Adipocyte (in vitro differentiated cells): ENCODE measurements at regions not wholly inside any gene's neighbourhood (a gene's known extent, or its start where the extent isn't known, plus 50 kb on each side); places are given as distances from the start of the nearest gene placed in this dataset.

Experiments used
- DNase-seq: peaks from one replicate; pipeline ENCODE4 v3.0.0-alpha.2; 2015; ENCODE audit warnings: low read depth
- H3K27me3 ChIP-seq: replicated peaks from 2 replicates; pipeline ENCODE4 v1.7.0; 2013; ENCODE audit warnings: mild to moderate bottlenecking, low read length, moderate library complexity; ENCODE audit not compliant: control insufficient read depth, insufficient read depth
- H3K36me3 ChIP-seq: 2 replicates; pipeline ENCODE4 v1.7.0; 2013; ENCODE audit warnings: low read length, mild to moderate bottlenecking, moderate library complexity; ENCODE audit not compliant: control insufficient read depth, insufficient read depth, severe bottlenecking
- H3K4me1 ChIP-seq: 2 replicates; pipeline ENCODE4 v1.7.0; 2013; ENCODE audit warnings: mild to moderate bottlenecking, low read length, moderate library complexity; ENCODE audit not compliant: control insufficient read depth, insufficient read depth
- H3K4me3 ChIP-seq: 2 replicates; pipeline ENCODE4 v1.7.0; 2013; ENCODE audit warnings: mild to moderate bottlenecking, low read length, moderate library complexity
- H3K9ac ChIP-seq: 2 replicates; pipeline ENCODE4 v1.7.0; 2013; ENCODE audit warnings: mild to moderate bottlenecking, low read length, moderate library complexity
- H3K9me3 ChIP-seq: 2 replicates; pipeline ENCODE4 v1.7.0; 2013; ENCODE audit warnings: mild to moderate bottlenecking, low read length, moderate library complexity; ENCODE audit not compliant: control insufficient read depth

- H3K36me3 ChIP-seq, result no peaks in the 10 kb centered on the region
- no peaks in the 10 kb centered on the region for H3K27me3 ChIP-seq
- no peak for DNase-seq
- H3K9me3 ChIP-seq, result peaks cover 18% of the 10 kb centered on the region
- no peak overlapping the region for H3K4me3 ChIP-seq
- H3K4me1 ChIP-seq, result no peaks in the 10 kb centered on the region
- no peak overlapping the region for H3K9ac ChIP-seq
Observed at GRCh38 chr6:104201557-104201956, 658.2 kb downstream of the HACE1 start.

- H3K9me3 ChIP-seq, result peaks cover 10% of the 10 kb centered on the region
- no peak for DNase-seq
- no peak overlapping the region for H3K9ac ChIP-seq
- H3K36me3 ChIP-seq, result no peaks in the 10 kb centered on the region
- H3K4me3 ChIP-seq, result no peak overlapping the region
- peaks cover 6% of the 10 kb centered on the region for H3K4me1 ChIP-seq
- no peaks in the 10 kb centered on the region for H3K27me3 ChIP-seq
Observed at GRCh38 chr6:104187616-104188015, 672.1 kb downstream of the HACE1 start.

DNA sequence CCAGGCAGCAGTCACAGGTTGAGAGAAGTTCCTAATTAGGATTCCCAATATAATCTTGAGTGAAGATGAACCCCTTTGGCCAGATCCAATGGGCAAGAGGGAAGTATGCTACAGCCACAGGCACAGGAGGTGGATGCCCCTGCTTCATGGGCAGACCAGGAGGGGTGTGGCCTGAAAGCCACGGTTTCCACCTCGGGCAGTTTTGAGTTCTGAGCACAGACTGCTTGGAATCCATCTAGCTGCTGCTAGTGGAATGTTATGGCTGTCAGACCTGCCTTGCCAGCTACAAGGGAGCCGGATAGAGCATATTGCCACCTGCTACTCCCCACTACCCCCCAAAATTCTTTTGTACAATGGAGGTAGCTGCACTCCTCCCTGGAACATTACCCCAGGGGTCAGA lies 672.9 kb downstream of the HACE1 start:
- Histone ChIP-seq H3K9me3 (peaks cover 3% of the 10 kb centered on the region), H3K4me1 (peaks cover 7% of the 10 kb centered on the region), H3K36me3 (no peaks in the 10 kb centered on the region), H3K4me3 (no peak overlapping the region), H3K9ac (no peak overlapping the region), H3K27me3 (no peaks in the 10 kb centered on the region)
- DNase-seq, result no peak

DNA sequence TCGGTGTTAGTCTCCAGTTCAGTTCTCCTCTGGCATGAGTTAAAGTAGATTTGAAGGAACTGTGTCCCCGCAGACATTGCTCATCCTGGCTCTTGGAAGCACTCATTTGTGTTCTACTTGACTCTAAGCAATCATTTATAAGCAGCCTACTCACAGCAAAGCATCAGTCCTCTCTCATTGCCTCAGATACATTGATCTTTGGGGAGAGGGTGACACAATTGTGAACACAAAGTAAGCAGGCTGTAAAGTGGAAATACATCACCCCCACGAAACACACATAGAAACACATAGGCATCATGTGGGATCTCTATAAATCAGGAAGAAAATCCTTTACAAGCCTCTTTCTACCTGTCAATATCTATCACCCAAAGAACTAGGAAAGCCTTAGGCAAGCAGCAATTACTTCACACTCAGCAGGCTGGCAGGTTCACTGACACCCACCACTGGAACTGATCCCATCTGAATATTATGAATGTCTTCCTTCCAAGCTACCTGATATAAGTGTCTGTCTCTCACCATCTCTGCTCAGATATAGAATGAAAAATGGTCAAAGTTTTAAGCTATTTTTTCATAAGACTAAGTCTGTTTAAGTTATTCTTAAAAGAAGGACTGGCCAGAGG lies 675.8 kb downstream of the HACE1 start:
- no peak for DNase-seq
- Histone ChIP-seq H3K9ac (no peak overlapping the region), H3K9me3 (no peaks in the 10 kb centered on the region), H3K27me3 (no peaks in the 10 kb centered on the region), H3K4me3 (no peak overlapping the region), H3K4me1 (peaks cover 7% of the 10 kb centered on the region), H3K36me3 (no peaks in the 10 kb centered on the region)

- H3K27me3 ChIP-seq, result no peaks in the 10 kb centered on the region
- no peaks in the 10 kb centered on the region for H3K9me3 ChIP-seq
- no peak overlapping the region for H3K9ac ChIP-seq
- H3K36me3 ChIP-seq, result no peaks in the 10 kb centered on the region
- DNase-seq, result peak; percentile 2
- no peak overlapping the region for H3K4me3 ChIP-seq
- peaks cover 7% of the 10 kb centered on the region for H3K4me1 ChIP-seq
Observed at GRCh38 chr6:104182811-104183210, 676.9 kb downstream of the HACE1 start.

- H3K27me3 ChIP-seq, result no peaks in the 10 kb centered on the region
- H3K9me3 ChIP-seq, result no peaks in the 10 kb centered on the region
- no peaks in the 10 kb centered on the region for H3K36me3 ChIP-seq
Observed at GRCh38 chr6:104173668-104174067, 686.1 kb downstream of the HACE1 start.

DNA sequence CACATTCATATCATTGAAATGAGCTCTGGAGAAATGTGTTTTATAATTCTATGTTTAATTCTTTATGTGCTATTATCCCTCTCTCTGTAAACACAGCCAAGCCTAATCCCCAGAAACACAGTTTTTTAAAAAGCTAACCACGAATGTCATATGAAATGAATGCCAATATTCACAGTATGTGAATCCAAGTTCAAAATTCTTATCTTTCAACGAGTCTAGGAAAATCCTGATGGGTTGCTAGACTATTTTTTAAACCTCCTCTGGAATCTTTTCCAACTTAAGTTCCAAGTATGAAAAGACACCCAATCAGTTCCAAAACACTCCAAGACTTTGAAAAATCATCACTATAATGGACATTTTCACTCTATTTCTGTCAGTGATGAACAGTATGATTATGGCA lies 689.3 kb downstream of the HACE1 start:
- Histone ChIP-seq H3K4me1 (no peaks in the 10 kb centered on the region), H3K36me3 (no peaks in the 10 kb centered on the region), H3K9ac (no peak overlapping the region), H3K9me3 (peaks cover 15% of the 10 kb centered on the region), H3K27me3 (no peaks in the 10 kb centered on the region), H3K4me3 (no peak overlapping the region)
- no peak for DNase-seq

More at GRCh38 chr6:104173668-104174067, 686.1 kb downstream of the HACE1 start:
- Histone ChIP-seq H3K4me1 (no peaks in the 10 kb centered on the region), H3K4me3 (no peak overlapping the region), H3K9ac (no peak overlapping the region)
- DNase-seq, result no peak

GRCh38 chr6:104166055-104166668 lies 693.6 kb downstream of the HACE1 start:
- H3K27me3 ChIP-seq, result no peaks in the 10 kb centered on the region
- H3K4me3 ChIP-seq, result no peak overlapping the region
- no peaks in the 10 kb centered on the region for H3K36me3 ChIP-seq
- peaks cover 44% of the 10 kb centered on the region for H3K9me3 ChIP-seq
- H3K4me1 ChIP-seq, result peaks cover 9% of the 10 kb centered on the region
- no peak overlapping the region for H3K9ac ChIP-seq
- no peak for DNase-seq

DNA sequence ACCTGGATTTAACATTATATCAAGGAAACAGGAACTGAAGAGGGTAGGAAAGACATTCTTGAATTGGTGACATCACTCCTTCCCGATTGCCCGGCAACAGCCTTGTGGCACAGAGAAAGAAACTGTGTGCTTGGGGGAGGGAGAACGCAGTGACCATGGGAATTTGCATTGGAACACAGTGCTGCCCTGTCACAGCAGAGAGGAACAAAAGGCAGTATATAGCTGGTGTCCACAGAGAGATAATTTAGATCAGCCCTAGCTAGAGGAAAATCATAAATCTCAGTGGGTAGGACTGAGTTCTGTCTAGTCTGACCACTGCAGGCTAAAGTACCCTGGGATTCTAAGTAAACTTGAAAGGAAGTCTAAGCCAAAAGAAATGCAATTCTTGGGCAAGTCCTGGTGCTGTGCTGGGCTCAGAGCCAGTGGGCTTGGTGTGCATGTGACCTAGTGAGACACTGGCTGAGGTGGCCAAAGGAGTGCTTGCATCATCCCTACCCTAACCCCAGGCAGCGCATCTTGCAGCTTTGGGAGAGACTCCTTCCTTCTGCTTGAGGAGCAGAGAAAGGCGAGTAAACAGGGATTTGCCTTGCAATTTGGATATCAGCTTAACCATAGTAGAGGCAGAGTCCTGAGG lies 697.6 kb downstream of the HACE1 start:
- Histone ChIP-seq H3K4me3 (peak overlapping the region; percentile 33), H3K4me1 (peaks cover 9% of the 10 kb centered on the region), H3K9me3 (peaks cover 44% of the 10 kb centered on the region), H3K27me3 (no peaks in the 10 kb centered on the region), H3K9ac (no peak overlapping the region), H3K36me3 (no peaks in the 10 kb centered on the region)
- DNase-seq, result no peak

- H3K4me1 ChIP-seq, result peaks cover 9% of the 10 kb centered on the region
- H3K9ac ChIP-seq, result no peak overlapping the region
- no peaks in the 10 kb centered on the region for H3K36me3 ChIP-seq
- no peak overlapping the region for H3K4me3 ChIP-seq
- no peak for DNase-seq
- H3K27me3 ChIP-seq, result no peaks in the 10 kb centered on the region
- peaks cover 18% of the 10 kb centered on the region for H3K9me3 ChIP-seq
Observed at GRCh38 chr6:104159045-104159618, 700.6 kb downstream of the HACE1 start.

DNA sequence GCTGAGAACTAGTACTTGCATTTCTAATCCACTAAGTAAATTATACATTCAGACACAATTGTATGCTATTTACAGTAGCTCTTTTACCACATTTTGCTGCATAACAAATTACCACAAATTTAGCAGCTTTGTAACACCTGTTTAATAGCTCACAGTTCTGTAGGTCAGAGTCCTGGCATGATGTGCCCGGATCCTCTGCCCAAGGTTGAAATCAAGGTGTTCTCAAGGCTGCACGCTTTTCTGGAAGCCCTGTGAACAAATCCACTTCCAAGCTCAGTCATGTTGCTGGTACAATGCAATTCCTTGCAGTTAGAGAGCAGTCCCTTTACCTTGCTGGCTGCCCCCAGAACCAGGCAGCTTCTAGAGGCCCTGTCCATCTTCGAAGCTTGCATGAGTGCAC lies 716.0 kb downstream of the HACE1 start:
- no peak for DNase-seq
- peaks cover 5% of the 10 kb centered on the region for H3K9me3 ChIP-seq
- H3K4me1 ChIP-seq, result no peaks in the 10 kb centered on the region
- H3K4me3 ChIP-seq, result no peak overlapping the region
- H3K9ac ChIP-seq, result no peak overlapping the region
- no peaks in the 10 kb centered on the region for H3K27me3 ChIP-seq
- no peaks in the 10 kb centered on the region for H3K36me3 ChIP-seq
